IMR-90 (cell line): ENCODE measurements at regions not wholly inside any gene's neighbourhood (a gene's known extent, or its start where the extent isn't known, plus 50 kb on each side); places are given as distances from the start of the nearest gene placed in this dataset.

Experiments
- ATAC-seq: fragments of 200-7000 bp; cut with Tn5 transposase; 2 replicates; pipeline ENCODE4 v1.9.1; 2020; ENCODE audit warnings: low read depth, mild to moderate bottlenecking, moderate library complexity
- BruUV-seq: library from RNA; stranded (reverse); fragments of 400-500 nt; replicated peaks from 2 replicates; lab custom pipeline; 2021; lab: Mats Ljungman, UMichigan
- CTCF ChIA-PET: fragments of 300-600 bp; formaldehyde crosslinking; extraction: SDS; loops from one replicate; lab custom pipeline; 2021; ENCODE audit warnings: antibody characterized with exemption; lab: Yijun Ruan, JAX
- POLR2A ChIA-PET: fragments of 300-600 bp; sonication (Branson Sonifier 250); formaldehyde crosslinking; loops from one replicate; lab custom pipeline; 2022; ENCODE audit warnings: antibody characterized with exemption; ENCODE audit not compliant: unreplicated experiment; lab: Charles Lee
- DNase-seq: peaks from one replicate; pipeline ENCODE4 v3.0.0; 2013
- H2AFZ ChIP-seq: replicated peaks from 2 replicates; pipeline ENCODE3; 2013; ENCODE audit warnings: low read length, mild to moderate bottlenecking; ENCODE audit not compliant: poor library complexity
- H2AK5ac ChIP-seq: 2 replicates; pipeline ENCODE4 v1.6.1; 2013; ENCODE audit warnings: low read depth, low read length, inconsistent platforms
- H2AK9ac ChIP-seq: replicated peaks from 2 replicates; pipeline ENCODE3; 2013; ENCODE audit warnings: mild to moderate bottlenecking, low read depth, low read length, moderate library complexity; ENCODE audit not compliant: poor library complexity
- H2BK120ac ChIP-seq: 2 replicates; pipeline ENCODE4 v1.6.1; 2013; ENCODE audit warnings: low read depth, low read length, inconsistent platforms
- H2BK15ac ChIP-seq: 3 replicates; pipeline ENCODE4 v1.6.1; 2013; ENCODE audit warnings: low read depth, low read length, inconsistent platforms
- H2BK20ac ChIP-seq: 2 replicates; pipeline ENCODE4 v1.6.1; 2013; ENCODE audit warnings: low read depth, mild to moderate bottlenecking, inconsistent platforms, low read length, moderate library complexity
- H2BK5ac ChIP-seq: 2 replicates; pipeline ENCODE4 v1.6.1; 2013; ENCODE audit warnings: mild to moderate bottlenecking, low read depth, low read length, inconsistent platforms; ENCODE audit not compliant: poor library complexity, severe bottlenecking
- H3K14ac ChIP-seq: replicated peaks from 2 replicates; pipeline ENCODE4 v1.6.1; 2013; ENCODE audit warnings: low read depth, low read length, inconsistent platforms
- H3K18ac ChIP-seq: 2 replicates; pipeline ENCODE4 v1.6.1; 2013; ENCODE audit warnings: low read depth, low read length, control low read depth
- H3K23ac ChIP-seq: 2 replicates; pipeline ENCODE4 v1.6.1; 2013; ENCODE audit warnings: low read depth, low read length, inconsistent platforms
- H3K27ac ChIP-seq: 2 replicates; pipeline ENCODE4 v1.5.1; 2013; ENCODE audit warnings: mild to moderate bottlenecking, control low read depth, low read length; ENCODE audit not compliant: insufficient read depth
- H3K27me3 ChIP-seq: 2 replicates; pipeline ENCODE4 v1.6.1; 2013; ENCODE audit warnings: low read length; ENCODE audit not compliant: control insufficient read depth, insufficient read depth
- H3K36me3 ChIP-seq: 2 replicates; pipeline ENCODE4 v1.6.1; 2013; ENCODE audit warnings: low read length, mixed read lengths; ENCODE audit not compliant: control insufficient read depth, insufficient read depth
- H3K4ac ChIP-seq: 2 replicates; pipeline ENCODE4 v1.6.1; 2013; ENCODE audit warnings: low read depth, low read length, inconsistent platforms
- H3K4me1 ChIP-seq: 2 replicates; pipeline ENCODE4 v1.6.1; 2013; ENCODE audit warnings: low read length, mixed read lengths; ENCODE audit not compliant: control insufficient read depth, insufficient read depth
- H3K4me2 ChIP-seq: 2 replicates; pipeline ENCODE4 v1.6.1; 2013; ENCODE audit warnings: low read depth, mild to moderate bottlenecking, control low read depth, low read length, moderate library complexity
- H3K4me3 ChIP-seq: 2 replicates; pipeline ENCODE4 v1.5.1; 2013; ENCODE audit warnings: low read depth, mild to moderate bottlenecking, control low read depth, low read length, moderate library complexity; ENCODE audit not compliant: insufficient read depth
- H3K56ac ChIP-seq: 2 replicates; pipeline ENCODE4 v1.6.1; 2013; ENCODE audit warnings: low read length, inconsistent platforms; ENCODE audit not compliant: insufficient read depth; ENCODE audit errors: extremely low read depth
- H3K79me1 ChIP-seq, 2 experiments: 2 replicates each; pipeline ENCODE4 v1.6.1; 2013; ENCODE audit warnings: low read length in 2 of 2, inconsistent platforms in 1 of 2, low read depth in 1 of 2
- H3K9ac ChIP-seq: 2 replicates; pipeline ENCODE4 v1.6.1; 2013; ENCODE audit warnings: low read depth, low read length, control low read depth
- H3K9me1 ChIP-seq: 2 replicates; pipeline ENCODE4 v1.6.1; 2013; ENCODE audit warnings: low read length, inconsistent platforms; ENCODE audit not compliant: insufficient read depth
- H3K9me3 ChIP-seq: 2 replicates; pipeline ENCODE4 v1.6.1; 2013; ENCODE audit warnings: low read length; ENCODE audit not compliant: control insufficient read depth, insufficient read depth
- H4K20me1 ChIP-seq: 2 replicates; pipeline ENCODE4 v1.6.1; 2013; ENCODE audit warnings: low read length, inconsistent platforms; ENCODE audit not compliant: insufficient read depth
- H4K5ac ChIP-seq: 2 replicates; pipeline ENCODE4 v1.6.1; 2013; ENCODE audit warnings: mild to moderate bottlenecking, low read depth, low read length, control low read depth
- H4K8ac ChIP-seq, 2 experiments: 2 replicates each; pipeline ENCODE4 v1.6.1; 2013; ENCODE audit warnings: low read depth in 2 of 2, low read length in 2 of 2, control low read depth in 1 of 2, inconsistent platforms in 1 of 2
- H4K91ac ChIP-seq: 2 replicates; pipeline ENCODE4 v1.6.1; 2013; ENCODE audit warnings: low read depth, low read length, inconsistent platforms; ENCODE audit not compliant: insufficient read depth
- CHD1 ChIP-seq: IDR thresholded peaks from 2 replicates; pipeline ENCODE4 v1.6.1; 2012; ENCODE audit warnings: low read depth, low read length, improper control_type of control experiment
- ELK1 ChIP-seq: fragments of 150-350 bp; IDR thresholded peaks from 2 replicates; pipeline ENCODE4 v1.6.1; 2016; ENCODE audit warnings: low read depth, mild to moderate bottlenecking, low read length, moderate library complexity, borderline replicate concordance
- FOS ChIP-seq: fragments of 150-350 bp; IDR thresholded peaks from 2 replicates; pipeline ENCODE4 v1.6.1; 2016; ENCODE audit warnings: low read depth, low read length
- MAFK ChIP-seq: IDR thresholded peaks from 2 replicates; pipeline ENCODE4 v1.6.1; 2012; ENCODE audit warnings: low read depth, low read length, improper control_type of control experiment
- MAZ ChIP-seq: IDR thresholded peaks from 2 replicates; pipeline ENCODE4 v1.6.1; 2012; ENCODE audit warnings: low read depth, mild to moderate bottlenecking, low read length, improper control_type of control experiment, moderate library complexity, borderline replicate concordance
- MXI1 ChIP-seq: IDR thresholded peaks from 2 replicates; pipeline ENCODE4 v1.6.1; 2012; ENCODE audit warnings: low read depth, mild to moderate bottlenecking, low read length, moderate library complexity, borderline replicate concordance
- NFE2L2 ChIP-seq: fragments of 150-350 bp; IDR thresholded peaks from 2 replicates; pipeline ENCODE4 v1.6.1; 2016; ENCODE audit warnings: low read depth, mild to moderate bottlenecking, low read length
- POLR2A ChIP-seq: IDR thresholded peaks from 2 replicates; pipeline ENCODE4 v1.6.1; 2012; ENCODE audit warnings: mild to moderate bottlenecking, low read depth, low read length
- RAD21 ChIP-seq: IDR thresholded peaks from 2 replicates; pipeline ENCODE4 v1.6.1; 2012; ENCODE audit warnings: low read length, improper control_type of control experiment
- RCOR1 ChIP-seq: IDR thresholded peaks from 2 replicates; pipeline ENCODE4 v1.6.1; 2012; ENCODE audit warnings: mild to moderate bottlenecking, low read length, improper control_type of control experiment; ENCODE audit not compliant: insufficient replicate concordance
- RFX5 ChIP-seq: IDR thresholded peaks from 2 replicates; pipeline ENCODE4 v1.8.0; 2012; ENCODE audit warnings: low read depth, mild to moderate bottlenecking, low read length, moderate library complexity
- SMC3 ChIP-seq: fragments of 150-350 bp; IDR thresholded peaks from 2 replicates; pipeline ENCODE4 v1.6.1; 2016; ENCODE audit warnings: low read depth, mild to moderate bottlenecking, antibody characterized with exemption, low read length, moderate library complexity
- WGBS, 2 experiments: methylation state at CpG; one replicate each; pipeline versions ENCODE4 v1.1.5 to v1.1.7; 2013; ENCODE audit warnings: missing lambda C conversion rate in 2 of 2; ENCODE audit not compliant: insufficient read length in 1 of 2; ENCODE audit errors: extremely low coverage in 2 of 2; 5-methylcytosine and 5-hydroxymethylcytosine counted together
- dilution Hi-C: fragments of 300-500 bp; cut with HindIII; formaldehyde crosslinking; loops from one replicate; pipeline ENCODE4 v1.14.3; 2018; ENCODE audit warnings: low sequenced_read_pairs; ENCODE audit not compliant: unreplicated experiment
- in situ Hi-C: fragments of 300-500 bp; cut with MboI; formaldehyde crosslinking; loops from 3 replicates; pipeline ENCODE4 v1.14.3; 2019; ENCODE audit warnings: low sequenced_read_pairs, inconsistent platforms, mixed read lengths
- intact Hi-C: fragments of 100-400 bp; cut with micrococcal nuclease; formaldehyde crosslinking; loops from 2 replicates; pipeline ENCODE4 v1.10.0; 2022

- H3K4me3 ChIP-seq, result no peak overlapping the region
- no peak overlapping the region for H3K4me2 ChIP-seq
- no peak overlapping the region for H3K14ac ChIP-seq
- no peaks in the 10 kb centered on the region for H3K27me3 ChIP-seq
- H3K79me1 ChIP-seq, result no peaks in the 10 kb centered on the region
- H3K18ac ChIP-seq, result no peak overlapping the region
- no CpG with 5 or more reads among the region's 1 CpG for WGBS, 2 experiments
- ChIA-PET POLR2A (no interaction called here), CTCF (no interaction called here)
- no peak overlapping the region for H3K27ac ChIP-seq
- H3K4ac ChIP-seq, result no peak overlapping the region
- H2AK5ac ChIP-seq, result no peak overlapping the region
- no peak overlapping the region for H2BK20ac ChIP-seq
- H3K9me3 ChIP-seq, result peaks cover 29% of the 10 kb centered on the region
- H3K9ac ChIP-seq, result no peak overlapping the region
- no peak overlapping the region for H3K56ac ChIP-seq
- intact Hi-C loops (no loop called here), in situ Hi-C loops (no loop called here), dilution Hi-C loops (no loop called here)
- H3K36me3 ChIP-seq, result no peaks in the 10 kb centered on the region
- no peak for ATAC-seq
- H4K20me1 ChIP-seq, result no peaks in the 10 kb centered on the region
- no peak for TF ChIP-seq ELK1
- TF ChIP-seq CHD1, result no peak
- no peak for TF ChIP-seq POLR2A
- no peak for TF ChIP-seq MAZ
- TF ChIP-seq RFX5, result no peak
- TF ChIP-seq SMC3, result no peak
- no peak for TF ChIP-seq RAD21
- no peak for TF ChIP-seq MXI1
- no peak for TF ChIP-seq RCOR1
- TF ChIP-seq MAFK, result no peak
- no peak for TF ChIP-seq NFE2L2
- TF ChIP-seq FOS, result no peak
- BruUV-seq, result no TSS peak
- H4K91ac ChIP-seq, result no peak overlapping the region
- H2BK120ac ChIP-seq, result no peak overlapping the region
- no peak overlapping the region for H2AK9ac ChIP-seq
- H4K5ac ChIP-seq, result no peak overlapping the region
- no peak overlapping the region for H2BK5ac ChIP-seq
- H2AFZ ChIP-seq, result no peak overlapping the region
- no peaks in the 10 kb centered on the region for H3K4me1 ChIP-seq
- no peak overlapping the region for H4K8ac ChIP-seq
- no peaks in the 10 kb centered on the region for H3K9me1 ChIP-seq
- H3K23ac ChIP-seq, result no peak overlapping the region
- no peak for DNase-seq
- H2BK15ac ChIP-seq, result no peak overlapping the region
These were observed 268.1 kb upstream of the SDK2 start for GRCh38 chr17:73912373-73912746.
